ENCODE measurements at regions not wholly inside any gene's neighbourhood (a gene's known extent, or its start where the extent isn't known, plus 50 kb on each side); places are given as distances from the start of the nearest gene placed in this dataset.

- H3K9ac ChIP-seq (ENCODE audit: insufficient read depth in 1 of 2, low read depth in 2 of 2, low read length in 2 of 2) = no peak overlapping the region
- no peaks in the 10 kb centered on the region for H3K9me3 ChIP-seq (replicated peaks; ENCODE audit: control insufficient read depth, insufficient read depth, low read depth, low read length)
- no peak overlapping the region for H2AFZ ChIP-seq (ENCODE audit: low read depth, low read length)
- intact Hi-C loops (cut with micrococcal nuclease) (no loop called here), in situ Hi-C loops (cut with MboI) (no loop called here)
- H3K4me3 ChIP-seq = no peak overlapping the region
- no peaks in the 10 kb centered on the region for H3K27me3 ChIP-seq (ENCODE audit: control insufficient read depth in 2 of 2, insufficient read depth in 2 of 2, low read length in 2 of 2)
- H3K79me2 ChIP-seq (ENCODE audit: control insufficient read depth, insufficient read depth, low read length) = no peaks in the 10 kb centered on the region
- TF ChIP-seq EZH2 (IDR thresholded peaks at IDR 0.05; ENCODE audit: borderline replicate concordance, low read depth, low read length) = no peak
- no peak for TF ChIP-seq ZNF197 (CRISPR knock-in tag; IDR thresholded peaks at IDR 0.05; ENCODE audit: low read depth)
- no peak for TF ChIP-seq STAG1 (CRISPR knock-in tag; IDR thresholded peaks at IDR 0.05; ENCODE audit: borderline replicate concordance)
- no peak for TF ChIP-seq JUNB (CRISPR knock-in tag; conservative IDR thresholded peaks at IDR 0.05)
- TF ChIP-seq NCOA6 (IDR thresholded peaks at IDR 0.05) = no peak
- TF ChIP-seq CUX1 (CRISPR knock-in tag; IDR thresholded peaks at IDR 0.05) = no peak
- TF ChIP-seq ZNF766 (CRISPR knock-in tag; conservative IDR thresholded peaks at IDR 0.05) = no peak
- no peak for TF ChIP-seq KAT8 (IDR thresholded peaks at IDR 0.05; ENCODE audit: low read depth)
- TF ChIP-seq ZNF121 (CRISPR knock-in tag; conservative IDR thresholded peaks at IDR 0.05) = 0 out of 2 replicates have a peak, but pooled peaks have one; percentile 44
- no peak overlapping the region for H3K4me2 ChIP-seq (ENCODE audit: insufficient read depth, low read length)
- CTCF ChIA-PET (ENCODE audit: low intra/inter-chr PET ratio) = no interaction called here
- no peaks in the 10 kb centered on the region for H4K20me1 ChIP-seq (replicated peaks; ENCODE audit: control insufficient read depth, insufficient read depth, low read length)
- BruUV-seq (replicated peaks) = no TSS peak
- ATAC-seq = no peak
- peak; percentile 70 for FAIRE-seq
- no peak overlapping the region for H3K27ac ChIP-seq (ENCODE audit: extremely low read depth, low read depth, low read length)
- POLR2A ChIA-PET = no interaction called here
- no peaks in the 10 kb centered on the region for H3K9me1 ChIP-seq (ENCODE audit: control insufficient read depth, insufficient read depth, low read length)
- H3K36me3 ChIP-seq (ENCODE audit: control insufficient read depth, insufficient read depth, low read length) = no peaks in the 10 kb centered on the region
- no peak for DNase-seq (ENCODE audit: extremely low read depth in 1 of 4, low spot score in 3 of 4)
- peaks cover 3 to 5% of the 10 kb centered on the region in 2 experiments; a peak in 3 of 5 replicates for H3K4me1 ChIP-seq (replicated peaks in 1 of 2; ENCODE audit: control insufficient read depth in 2 of 2, insufficient read depth in 2 of 2, low read length in 2 of 2)
Observed at GRCh38 chrX:44432641-44433040, 89.2 kb upstream of the EFHC2 start.

All from K562 (cell line).